ENCODE measurements at regions not wholly inside any gene's neighbourhood (a gene's known extent, or its start where the extent isn't known, plus 50 kb on each side); places are given as distances from the start of the nearest gene placed in this dataset.
"Not testable (repeated sequence)": the region's sequence is repeated elsewhere in the genome, so short reads cannot be mapped to it uniquely, and the experiment has no call there.

DNA sequence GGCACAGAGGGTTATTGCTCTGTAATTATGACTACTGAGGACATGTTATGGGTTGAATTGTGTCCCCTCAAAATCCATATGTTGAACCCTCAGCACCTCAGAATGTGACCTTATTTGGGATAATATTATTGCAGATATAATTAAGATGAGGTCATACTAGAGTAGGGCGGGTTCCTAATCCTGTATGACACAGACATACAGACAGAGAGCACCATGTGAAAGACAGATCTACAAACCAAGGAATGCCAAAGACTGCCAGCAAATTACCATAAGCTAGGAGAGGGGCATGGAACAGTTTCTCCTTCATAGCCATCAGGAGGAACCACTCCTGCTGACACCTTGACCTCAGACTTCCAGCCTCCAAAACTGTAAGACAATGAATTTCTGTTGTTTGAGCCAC is 115.2 kb upstream of the OTUD4 start:
- DNase-seq (ENCODE audit: low read depth in 3 of 3), result no peak

DNA sequence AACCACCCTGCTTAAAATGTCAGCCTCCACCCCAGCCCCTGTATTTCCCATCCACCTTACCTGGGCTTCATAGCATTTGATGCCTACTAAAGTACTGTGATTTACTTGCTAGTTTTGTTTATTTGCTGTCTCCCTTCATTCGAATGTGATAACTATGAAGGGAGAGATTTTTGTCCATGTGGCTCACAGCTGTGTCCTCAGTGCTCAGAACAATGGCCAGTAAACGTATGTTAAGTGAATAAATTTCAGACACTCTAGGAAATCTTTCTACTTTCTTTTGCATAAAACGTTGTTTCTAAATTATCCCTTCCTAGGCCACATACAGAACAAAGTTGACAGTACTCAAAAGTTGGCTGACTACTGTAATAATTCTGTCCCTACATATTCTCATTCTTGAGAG is 114.7 kb upstream of the OTUD4 start:
- no peak for DNase-seq (ENCODE audit: low read depth in 3 of 3)

DNA sequence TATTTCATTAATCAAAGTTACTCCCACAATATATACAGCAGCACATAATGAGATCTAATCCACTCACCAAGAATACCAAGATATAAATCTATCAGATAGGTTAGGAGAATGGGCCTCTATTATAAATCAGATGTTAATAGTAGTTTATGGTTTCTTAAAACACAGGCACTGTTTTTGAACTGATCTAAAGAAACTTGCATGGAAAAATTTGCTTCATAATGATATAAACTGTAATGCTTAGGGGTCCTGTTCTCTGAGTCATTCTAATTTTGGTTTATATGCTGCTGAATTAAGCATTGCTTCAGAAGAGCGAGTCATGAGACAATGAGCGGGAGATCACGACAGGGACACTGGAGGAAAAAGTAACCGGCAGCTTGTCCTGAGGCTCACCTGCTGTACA is 113.3 kb upstream of the OTUD4 start:
- DNase-seq (ENCODE audit: low read depth in 3 of 3), result no peak

DNA sequence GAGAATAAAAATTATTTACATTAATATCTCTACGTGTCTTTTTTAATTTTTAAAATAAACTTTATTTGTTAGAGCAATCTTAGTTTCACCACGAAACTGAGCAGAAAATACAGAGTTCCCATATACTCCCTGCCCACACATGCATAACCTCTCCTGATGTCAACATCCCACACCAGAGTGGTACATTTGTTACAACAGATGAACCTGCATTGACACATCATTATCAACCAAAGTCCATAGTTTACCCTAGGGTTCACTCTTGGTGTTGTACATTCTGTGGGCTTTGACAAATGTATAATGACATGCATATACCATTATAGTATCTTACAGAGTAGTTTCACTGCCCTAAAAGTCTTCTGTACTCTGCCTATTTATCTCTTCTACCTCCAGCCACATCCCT is 110.6 kb upstream of the OTUD4 start:
- no peak for DNase-seq (ENCODE audit: low read depth in 3 of 3)

DNA sequence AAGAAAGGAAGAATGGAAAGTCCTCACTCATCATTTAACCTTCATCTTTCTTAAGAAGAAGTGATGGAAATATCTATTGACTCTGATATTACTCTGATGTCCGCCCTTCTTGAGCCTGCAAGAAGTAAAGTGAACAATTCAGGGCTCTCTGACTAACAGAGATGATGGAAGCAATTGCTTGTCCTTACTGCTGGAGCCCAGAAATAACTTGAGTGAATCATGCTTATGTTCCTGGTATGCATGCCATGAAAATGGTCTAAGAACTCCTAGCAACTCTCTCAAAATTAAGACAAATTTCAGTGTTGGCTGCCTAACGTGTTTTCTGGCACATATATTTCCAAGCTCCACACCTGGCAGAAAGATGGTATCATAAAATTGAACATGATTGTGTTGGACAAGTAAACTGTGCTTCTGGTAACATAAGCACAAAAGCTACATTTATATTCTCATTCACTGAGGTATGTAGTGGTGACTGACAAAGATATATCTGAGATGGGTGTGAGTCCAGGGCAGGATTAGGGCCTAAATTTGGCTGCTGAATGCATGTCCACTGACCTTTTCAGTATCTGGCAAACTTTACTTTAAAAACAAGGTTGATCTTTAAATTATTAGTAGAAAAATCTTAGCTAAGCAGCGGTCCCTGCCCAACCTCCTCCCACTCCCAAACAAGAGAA is 109.2 kb upstream of the OTUD4 start:
- no peak for DNase-seq (ENCODE audit: low read depth in 3 of 3)

GRCh38 chr4:145287351-145287750 is 107.0 kb upstream of the OTUD4 start:
- DNase-seq (ENCODE audit: low read depth in 3 of 3), result no peak

GRCh38 chr4:145285928-145286327 is 105.5 kb upstream of the OTUD4 start:
- DNase-seq (ENCODE audit: low read depth in 3 of 3), result no peak

- DNase-seq (ENCODE audit: low read depth in 3 of 3), result no peak
These were observed 103.5 kb upstream of the OTUD4 start for GRCh38 chr4:145283909-145284308.

- DNase-seq (ENCODE audit: low read depth in 3 of 3), result no peak
These were observed 101.6 kb upstream of the OTUD4 start for GRCh38 chr4:145281951-145282350.

GRCh38 chr4:145281224-145281623 is 100.8 kb upstream of the OTUD4 start:
- no peak for DNase-seq (ENCODE audit: low read depth in 3 of 3)

DNA sequence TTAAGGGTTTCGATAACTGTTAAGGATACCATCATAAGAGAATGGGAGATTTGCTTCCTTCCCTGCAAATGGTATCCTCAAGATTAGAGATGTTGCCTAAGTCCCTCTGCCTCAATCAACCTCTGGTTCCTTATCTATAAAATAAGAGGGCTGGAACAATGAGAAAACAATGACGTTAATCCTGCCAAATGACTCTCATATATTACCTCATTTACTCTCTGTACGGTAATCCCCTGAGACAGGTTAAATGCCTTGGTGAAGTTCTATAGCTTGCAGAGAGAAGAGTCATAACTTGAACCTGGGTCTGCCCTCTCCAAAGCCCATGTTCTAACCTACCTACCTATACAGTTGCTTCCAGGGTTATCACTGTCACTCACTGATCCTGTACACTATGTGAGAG is 100.2 kb upstream of the OTUD4 start:
- no peak for DNase-seq (ENCODE audit: low read depth in 3 of 3)

- DNase-seq (ENCODE audit: low read depth in 3 of 3), result no peak
These were observed 99.0 kb upstream of the OTUD4 start for GRCh38 chr4:145279122-145279960.

DNA sequence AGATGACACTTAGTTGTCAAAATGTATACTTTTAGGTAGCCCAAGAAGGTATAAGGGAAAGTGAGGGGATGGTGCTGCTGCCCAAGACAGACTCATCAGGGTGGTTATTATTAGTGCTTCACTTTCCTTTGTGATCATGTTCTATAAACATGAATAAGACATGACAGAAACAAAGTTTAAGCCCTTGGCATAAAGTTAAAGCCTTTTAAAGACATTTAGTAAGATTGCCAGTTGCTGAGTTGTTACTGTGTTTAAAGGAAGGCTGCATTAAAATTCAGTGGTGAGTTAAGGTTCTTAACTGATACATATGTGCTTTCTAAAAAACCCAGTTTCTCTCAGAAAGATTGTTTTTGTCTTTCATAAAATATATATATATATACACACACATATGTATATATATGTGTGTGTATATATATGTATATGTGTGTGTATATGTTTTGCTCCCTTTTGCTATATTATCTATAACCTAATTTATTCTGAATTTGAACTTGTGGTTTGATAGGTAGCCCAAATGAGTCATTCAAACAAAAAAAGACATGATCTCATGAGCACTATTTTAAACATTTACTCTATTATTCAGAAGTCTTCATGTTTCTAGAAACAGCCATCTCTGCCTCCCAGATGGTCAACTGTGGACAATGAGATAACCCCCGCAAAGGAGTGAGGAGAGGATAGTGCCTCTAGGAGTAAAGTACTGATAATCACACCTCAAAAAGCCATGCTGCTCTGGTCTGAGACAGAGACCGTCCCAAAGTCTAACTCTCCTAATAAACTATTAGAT is 98.1 kb upstream of the OTUD4 start:
- no peak for DNase-seq (ENCODE audit: low read depth in 3 of 3)

GRCh38 chr4:145277011-145277410 is 96.6 kb upstream of the OTUD4 start:
- DNase-seq (ENCODE audit: low read depth in 3 of 3), result no peak

DNA sequence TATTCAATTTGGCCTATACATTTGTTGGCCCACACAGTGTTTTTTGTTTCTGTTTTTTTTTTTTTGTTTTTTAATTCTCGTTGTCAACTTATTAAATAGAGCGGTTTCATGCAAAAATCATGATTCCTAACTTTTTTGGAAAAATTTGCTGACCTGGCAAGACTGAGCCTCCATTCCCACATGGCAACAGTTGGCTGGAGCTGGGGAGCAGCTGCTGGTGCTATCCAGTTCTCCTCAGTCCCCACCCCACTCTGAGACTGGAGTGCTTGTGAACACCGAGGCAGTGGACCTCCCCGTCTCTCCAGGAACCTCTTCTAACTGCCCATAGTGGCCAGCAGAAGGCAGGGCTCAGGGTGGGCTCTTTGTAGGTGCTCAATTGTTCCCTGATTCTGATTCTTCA is 95.7 kb upstream of the OTUD4 start:
- no peak for DNase-seq (ENCODE audit: low read depth in 3 of 3)

GRCh38 chr4:145271194-145271593 is 90.8 kb upstream of the OTUD4 start:
- DNase-seq (ENCODE audit: low read depth in 3 of 3), result no peak

- DNase-seq (ENCODE audit: low read depth in 3 of 3), result no peak
These were observed 86.5 kb upstream of the OTUD4 start for GRCh38 chr4:145266881-145267280.

DNA sequence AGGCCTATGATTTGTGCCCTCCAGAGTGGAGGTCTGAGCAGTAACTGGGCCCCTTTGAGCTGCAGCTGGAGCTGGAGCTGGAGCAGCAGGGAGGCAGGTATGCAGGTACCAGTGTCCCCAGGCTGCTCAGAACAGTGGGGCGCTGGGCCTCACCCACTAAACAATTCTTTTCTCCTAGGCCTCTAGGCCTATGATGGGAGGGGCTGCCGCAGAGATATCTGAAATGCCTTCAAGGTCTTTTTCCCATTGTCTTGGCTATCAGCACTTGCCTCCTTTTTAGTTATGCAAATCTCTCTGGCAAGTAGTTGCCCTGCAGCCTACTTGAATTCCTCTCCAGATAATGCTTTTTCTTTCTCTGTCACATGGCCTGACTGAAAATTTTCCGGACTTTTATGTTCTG is 79.7 kb upstream of the OTUD4 start:
- no peak for DNase-seq (ENCODE audit: low read depth in 3 of 3)

GRCh38 chr4:145255311-145255710 is 74.9 kb upstream of the OTUD4 start:
- not testable (repeated sequence) for DNase-seq (ENCODE audit: low read depth in 3 of 3)

DNA sequence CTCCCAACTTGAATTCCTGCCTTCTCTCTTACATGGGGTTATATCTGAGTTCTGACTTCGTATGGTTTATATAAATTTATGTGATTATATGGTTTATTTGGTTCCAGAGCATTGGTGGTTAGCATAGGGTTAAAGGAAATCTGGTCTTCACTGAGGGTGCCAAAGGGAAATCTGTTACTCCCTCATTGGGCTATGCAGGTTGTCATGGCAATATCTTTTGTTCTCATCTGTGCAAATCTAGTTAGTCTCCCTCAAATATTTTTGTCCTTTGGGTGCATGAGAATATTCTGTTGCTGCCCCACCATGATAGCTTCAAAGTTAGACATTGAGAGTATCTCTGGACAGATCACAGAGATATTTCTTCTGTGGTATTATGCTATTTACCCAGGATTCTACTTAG is 71.8 kb upstream of the OTUD4 start:
- DNase-seq (ENCODE audit: low read depth in 3 of 3), result no peak

DNA sequence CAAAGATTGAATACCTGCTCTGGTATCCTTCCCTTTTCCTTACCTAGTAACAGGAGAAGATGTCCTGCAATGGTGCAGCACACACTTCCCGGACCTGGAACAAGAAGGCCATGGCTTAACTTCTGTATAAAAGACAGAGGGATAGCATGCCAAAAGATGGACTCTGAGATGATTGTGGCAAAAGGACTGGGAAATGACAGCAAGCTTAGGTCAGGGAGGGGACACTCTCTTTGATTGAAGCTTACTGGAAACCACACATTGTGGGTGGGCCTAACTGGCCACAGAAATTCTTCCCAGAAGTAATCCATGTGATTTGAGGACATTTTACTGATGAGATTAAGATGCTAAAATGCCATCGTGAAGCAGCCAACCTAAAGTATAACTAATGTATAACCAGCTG is 71.0 kb upstream of the OTUD4 start:
- DNase-seq (ENCODE audit: low read depth in 3 of 3), result no peak

GRCh38 chr4:145248971-145249370 is 68.6 kb upstream of the OTUD4 start:
- DNase-seq (ENCODE audit: low read depth in 3 of 3), result no peak

GRCh38 chr4:145248502-145248901 is 68.1 kb upstream of the OTUD4 start:
- no peak for DNase-seq (ENCODE audit: low read depth in 3 of 3)

Measured in stimulated activated CD4-positive, alpha-beta T cell treated with anti-CD3 and anti-CD28 coated beads, TNF-alpha, amount 100 ng/mL, for 4 hours (primary cell).